ENCODE measurements at regions not wholly inside any gene's neighbourhood (a gene's known extent, or its start where the extent isn't known, plus 50 kb on each side); places are given as distances from the start of the nearest gene placed in this dataset.

DNA sequence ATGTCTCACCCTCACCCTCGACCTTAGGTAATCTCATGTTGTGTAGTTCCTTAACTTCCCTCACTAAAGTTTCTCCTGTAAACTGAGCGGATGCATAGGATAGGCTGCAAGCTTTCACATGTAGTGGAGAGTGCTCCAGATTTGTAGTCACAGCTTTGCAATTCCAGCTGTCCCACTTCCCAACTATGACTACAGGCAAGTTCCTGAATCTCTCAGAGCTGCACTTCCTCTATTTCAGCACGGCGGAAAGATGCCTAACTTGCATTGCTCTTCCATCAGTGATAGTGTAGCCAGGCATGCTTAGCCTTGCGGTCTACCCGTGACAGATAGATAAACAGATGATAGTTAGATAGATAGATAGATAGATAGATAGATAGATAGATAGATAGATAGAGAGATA, 183.1 kb upstream of the CCDC68 start:
- FAIRE-seq (no peak), DNase-seq (ENCODE audit: insufficient read length, low spot score) (no peak)
- TF ChIP-seq PAX5 (IDR thresholded peaks at IDR 0.05; ENCODE audit: insufficient read depth, low read length, severe bottlenecking) (no peak), SPI1 (IDR thresholded peaks at IDR 0.05; ENCODE audit: low read depth, low read length) (peak; percentile 37; the same call in 1 of the 2 replicates)

DNA sequence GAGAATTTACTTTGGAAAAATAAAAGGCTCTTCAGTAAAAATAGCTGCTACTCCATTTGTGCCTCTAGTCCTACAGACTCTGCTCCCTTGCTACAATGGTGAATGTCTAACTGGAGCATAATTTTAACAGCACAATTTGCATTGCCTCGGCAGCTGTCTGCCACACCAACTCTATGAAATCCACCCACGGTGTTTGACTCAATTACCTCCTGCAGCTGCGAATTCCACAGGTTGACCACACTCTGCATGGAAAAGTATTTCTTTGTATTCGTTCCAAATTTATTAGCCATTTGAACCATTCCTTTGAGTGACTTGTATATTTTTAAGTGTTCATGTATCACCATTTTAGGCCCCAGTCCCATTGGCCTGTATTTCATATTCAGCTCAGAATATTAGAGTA, 182.1 kb upstream of the CCDC68 start:
- FAIRE-seq (no peak), DNase-seq (ENCODE audit: insufficient read length, low spot score) (no peak)
- TF ChIP-seq POLR2A (IDR thresholded peaks at IDR 0.05; ENCODE audit: low read depth, low read length) (no peak), PAX5 (IDR thresholded peaks at IDR 0.05; ENCODE audit: insufficient read depth, low read length, severe bottlenecking) (no peak), POU2F2 (IDR thresholded peaks at IDR 0.05; ENCODE audit: low read depth, low read length) (no peak), SPI1 (IDR thresholded peaks at IDR 0.05; ENCODE audit: low read depth, low read length) (no peak), POLR2AphosphoS5 (IDR thresholded peaks at IDR 0.05; ENCODE audit: low read depth, low read length) (no peak), TAF1 (IDR thresholded peaks at IDR 0.05; ENCODE audit: low read depth, low read length) (no peak)

DNA sequence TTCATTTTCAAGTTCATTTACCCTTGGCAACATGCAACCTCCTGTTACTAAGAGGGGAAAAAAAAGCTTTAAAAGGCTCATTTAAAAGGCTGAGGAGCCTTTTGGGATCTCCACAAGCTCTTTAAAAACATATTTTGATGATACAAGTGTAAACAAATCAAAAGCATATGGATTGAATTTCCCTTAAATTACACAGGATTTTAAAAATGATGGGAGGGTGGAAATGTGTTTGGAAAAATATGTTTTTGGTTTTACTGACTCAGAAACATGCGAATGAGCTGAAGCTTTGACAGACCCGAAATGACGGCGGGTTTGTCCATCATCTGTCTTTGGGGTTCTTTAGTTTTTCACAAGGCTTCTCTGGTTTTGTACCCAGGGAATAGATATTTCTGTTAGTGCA, 180.6 kb upstream of the CCDC68 start:
- TF ChIP-seq TAF1 (IDR thresholded peaks at IDR 0.05; ENCODE audit: low read depth, low read length) (no peak), POLR2A (IDR thresholded peaks at IDR 0.05; ENCODE audit: low read depth, low read length) (no peak), PAX5 (IDR thresholded peaks at IDR 0.05; ENCODE audit: insufficient read depth, low read length, severe bottlenecking) (no peak), POU2F2 (IDR thresholded peaks at IDR 0.05; ENCODE audit: low read depth, low read length) (no peak), SPI1 (IDR thresholded peaks at IDR 0.05; ENCODE audit: low read depth, low read length) (no peak), POLR2AphosphoS5 (IDR thresholded peaks at IDR 0.05; ENCODE audit: low read depth, low read length) (no peak)
- no peak for DNase-seq (ENCODE audit: insufficient read length, low spot score)
- no peak for FAIRE-seq

DNA sequence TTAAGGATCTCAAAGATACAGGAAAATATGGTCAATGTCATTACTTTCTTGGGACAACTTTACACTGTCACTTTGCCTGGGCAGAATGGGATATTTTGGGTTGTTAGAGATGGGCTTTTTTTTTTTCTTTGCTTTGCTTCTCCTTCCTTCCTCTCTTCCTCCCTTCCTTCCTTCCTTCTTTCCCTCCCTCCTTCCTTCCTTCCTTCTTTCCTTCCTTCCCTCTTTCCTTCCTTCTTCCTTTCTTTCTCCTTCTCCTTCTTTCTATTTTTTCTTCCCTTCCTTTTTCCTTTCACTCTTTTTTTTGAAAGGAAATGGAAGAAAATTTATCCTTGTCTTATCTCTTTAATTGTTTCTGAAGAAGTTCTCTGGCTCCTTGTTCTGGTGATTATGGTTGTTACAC, 180.0 kb upstream of the CCDC68 start:
- no peak for DNase-seq (ENCODE audit: insufficient read length, low spot score)
- FAIRE-seq, result no peak
- TF ChIP-seq TAF1 (IDR thresholded peaks at IDR 0.05; ENCODE audit: low read depth, low read length) (no peak), SPI1 (IDR thresholded peaks at IDR 0.05; ENCODE audit: low read depth, low read length) (no peak), POLR2AphosphoS5 (IDR thresholded peaks at IDR 0.05; ENCODE audit: low read depth, low read length) (no peak)

DNA sequence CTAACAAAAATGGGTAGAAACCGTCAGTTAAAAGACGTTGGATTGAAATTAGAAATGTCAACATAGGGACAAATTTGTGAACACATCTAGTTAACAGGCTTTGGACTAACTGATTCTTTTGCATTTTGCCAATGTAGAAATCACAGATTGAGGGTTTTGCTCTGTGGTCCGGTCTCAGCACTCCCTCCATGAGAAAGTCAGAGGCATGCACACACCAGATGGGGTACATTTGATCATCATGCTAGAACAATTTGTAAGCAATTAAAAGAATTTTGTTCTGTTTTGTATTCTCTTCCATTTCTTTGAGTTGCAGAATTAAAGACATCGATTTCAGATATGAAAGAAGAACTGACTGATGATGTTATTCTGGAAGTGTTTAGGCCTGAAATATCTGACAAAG, 179.1 kb upstream of the CCDC68 start:
- no peak for FAIRE-seq
- no peak for TF ChIP-seq POLR2A (IDR thresholded peaks at IDR 0.05; ENCODE audit: low read depth, low read length)
- TF ChIP-seq POU2F2 (IDR thresholded peaks at IDR 0.05; ENCODE audit: low read depth, low read length), result no peak
- TF ChIP-seq POLR2AphosphoS5 (IDR thresholded peaks at IDR 0.05; ENCODE audit: low read depth, low read length), result no peak
- TF ChIP-seq PAX5 (IDR thresholded peaks at IDR 0.05; ENCODE audit: insufficient read depth, low read length, severe bottlenecking), result no peak
- TF ChIP-seq SPI1 (IDR thresholded peaks at IDR 0.05; ENCODE audit: low read depth, low read length), result no peak
- TF ChIP-seq TAF1 (IDR thresholded peaks at IDR 0.05; ENCODE audit: low read depth, low read length), result no peak
- DNase-seq (ENCODE audit: insufficient read length, low spot score), result no peak

DNA sequence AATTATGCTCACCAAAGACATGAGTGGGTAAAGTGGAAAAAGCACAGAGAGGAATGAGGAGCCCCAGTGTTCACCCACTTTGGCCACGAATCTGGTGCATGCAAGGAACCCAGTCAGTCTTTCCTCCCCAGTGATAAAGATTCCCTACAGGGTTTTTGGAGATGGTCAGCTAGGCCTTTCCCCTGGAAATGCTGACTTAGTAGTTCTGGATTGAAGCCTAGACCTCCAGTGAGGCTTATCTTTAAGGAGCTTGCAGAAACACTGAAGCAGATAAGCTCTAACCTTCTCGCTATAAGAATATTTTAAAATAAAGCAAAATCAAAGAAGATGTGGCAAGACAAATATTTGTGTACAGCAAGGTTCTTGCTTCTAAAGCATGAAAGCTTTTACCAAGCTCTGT, 178.3 kb upstream of the CCDC68 start:
- DNase-seq (ENCODE audit: insufficient read length, low spot score) (no peak), FAIRE-seq (no peak)
- no peak for TF ChIP-seq POLR2AphosphoS5 (IDR thresholded peaks at IDR 0.05; ENCODE audit: low read depth, low read length)

DNA sequence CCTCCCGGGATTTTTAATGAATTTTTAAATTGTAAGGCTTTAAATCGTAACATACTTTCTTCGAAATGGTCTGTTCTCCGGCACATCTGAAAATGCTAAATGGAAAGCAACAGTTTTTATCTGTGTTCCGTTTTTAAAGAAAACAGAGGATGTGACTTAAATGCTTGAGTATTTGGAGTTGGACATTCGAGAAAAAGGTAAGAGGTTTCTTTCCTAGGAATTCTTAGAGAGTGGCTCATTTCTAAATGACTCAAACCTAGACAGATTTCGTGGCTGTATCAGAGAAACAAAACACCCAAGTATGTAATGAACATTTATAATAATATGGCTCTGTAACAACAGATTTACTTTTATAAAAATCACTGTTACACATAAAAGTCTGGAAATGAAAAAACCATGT, 177.6 kb upstream of the CCDC68 start:
- no peak for TF ChIP-seq SPI1 (IDR thresholded peaks at IDR 0.05; ENCODE audit: low read depth, low read length)
- TF ChIP-seq POLR2A (IDR thresholded peaks at IDR 0.05; ENCODE audit: low read depth, low read length), result no peak
- no peak for TF ChIP-seq PAX5 (IDR thresholded peaks at IDR 0.05; ENCODE audit: insufficient read depth, low read length, severe bottlenecking)
- TF ChIP-seq POU2F2 (IDR thresholded peaks at IDR 0.05; ENCODE audit: low read depth, low read length), result no peak
- TF ChIP-seq POLR2AphosphoS5 (IDR thresholded peaks at IDR 0.05; ENCODE audit: low read depth, low read length), result no peak
- no peak for TF ChIP-seq TAF1 (IDR thresholded peaks at IDR 0.05; ENCODE audit: low read depth, low read length)
- FAIRE-seq, result no peak
- no peak for DNase-seq (ENCODE audit: insufficient read length, low spot score)

DNA sequence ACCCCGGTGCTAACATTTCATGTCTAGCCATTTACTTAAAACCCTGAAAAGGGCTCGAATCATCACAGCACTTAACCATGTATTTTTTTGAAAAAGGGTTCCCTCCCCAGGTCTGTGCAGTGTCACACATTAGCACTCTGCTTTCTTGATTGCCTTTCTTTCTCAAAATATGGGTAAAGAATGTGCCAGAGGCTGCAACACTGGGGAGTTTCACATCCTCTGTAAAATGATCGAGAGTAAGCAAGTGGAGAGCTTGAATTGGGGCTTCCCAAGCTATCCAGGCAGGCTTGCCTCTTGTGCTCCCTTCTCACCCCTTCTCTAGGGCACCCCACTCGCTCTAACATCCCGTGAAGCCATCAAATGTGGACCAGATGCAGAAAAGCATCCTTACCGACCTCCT, 177.0 kb upstream of the CCDC68 start:
- FAIRE-seq (no peak), DNase-seq (ENCODE audit: insufficient read length, low spot score) (no peak)
- TF ChIP-seq SPI1 (IDR thresholded peaks at IDR 0.05; ENCODE audit: low read depth, low read length), result peak; percentile 54
- TF ChIP-seq POU2F2 (IDR thresholded peaks at IDR 0.05; ENCODE audit: low read depth, low read length), result no peak

DNA sequence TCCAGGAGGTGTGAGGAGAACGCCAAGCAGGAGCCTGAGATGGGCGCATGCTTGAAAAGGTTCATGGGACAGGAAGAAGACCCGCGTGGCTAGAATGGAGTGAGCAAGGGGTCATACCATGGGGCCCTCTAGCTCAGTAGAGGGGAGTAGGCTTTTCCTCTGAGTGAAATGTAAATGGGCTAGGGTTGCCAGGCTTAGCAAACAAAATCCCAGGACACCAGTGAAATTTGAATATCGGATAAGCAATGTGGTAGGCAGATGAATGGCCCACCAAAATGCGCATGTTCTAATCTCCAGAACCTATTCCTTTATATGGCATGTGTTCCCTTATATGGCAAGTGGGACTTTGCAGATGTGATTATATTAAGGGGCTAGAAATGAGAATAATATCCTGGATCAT, 174.1 kb upstream of the CCDC68 start:
- no peak for TF ChIP-seq POLR2A (IDR thresholded peaks at IDR 0.05; ENCODE audit: low read depth, low read length)
- TF ChIP-seq PAX5 (IDR thresholded peaks at IDR 0.05; ENCODE audit: insufficient read depth, low read length, severe bottlenecking), result no peak
- TF ChIP-seq POLR2AphosphoS5 (IDR thresholded peaks at IDR 0.05; ENCODE audit: low read depth, low read length), result no peak
- no peak for TF ChIP-seq TAF1 (IDR thresholded peaks at IDR 0.05; ENCODE audit: low read depth, low read length)
- no peak for TF ChIP-seq POU2F2 (IDR thresholded peaks at IDR 0.05; ENCODE audit: low read depth, low read length)
- TF ChIP-seq SPI1 (IDR thresholded peaks at IDR 0.05; ENCODE audit: low read depth, low read length), result no peak
- no peak for FAIRE-seq
- DNase-seq (ENCODE audit: insufficient read length, low spot score), result no peak

DNA sequence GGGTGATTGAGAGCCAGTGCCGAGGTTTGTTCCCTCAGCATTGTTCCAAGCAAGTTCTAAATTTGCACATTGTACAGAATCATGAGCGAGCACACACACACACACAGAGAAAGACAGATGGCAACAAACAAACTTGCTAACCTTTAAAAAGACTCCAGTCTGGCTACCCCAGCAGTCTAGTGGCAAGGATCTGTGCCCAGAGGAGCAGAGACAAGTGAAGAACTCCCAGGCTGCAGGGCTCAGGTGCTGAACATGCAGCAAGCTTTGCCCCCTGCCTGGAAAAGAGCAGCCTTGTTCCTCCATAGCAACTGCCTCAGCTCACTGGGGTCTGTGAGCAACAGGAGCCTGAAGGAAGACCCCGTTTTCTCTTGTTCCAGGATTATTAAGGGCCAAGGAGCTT, 169.2 kb upstream of the CCDC68 start:
- no peak for DNase-seq (ENCODE audit: insufficient read length, low spot score)
- no peak for FAIRE-seq
- TF ChIP-seq POLR2AphosphoS5 (IDR thresholded peaks at IDR 0.05; ENCODE audit: low read depth, low read length) (no peak), PAX5 (IDR thresholded peaks at IDR 0.05; ENCODE audit: insufficient read depth, low read length, severe bottlenecking) (no peak), TAF1 (IDR thresholded peaks at IDR 0.05; ENCODE audit: low read depth, low read length) (no peak), POU2F2 (IDR thresholded peaks at IDR 0.05; ENCODE audit: low read depth, low read length) (no peak), SPI1 (IDR thresholded peaks at IDR 0.05; ENCODE audit: low read depth, low read length) (no peak)

DNA sequence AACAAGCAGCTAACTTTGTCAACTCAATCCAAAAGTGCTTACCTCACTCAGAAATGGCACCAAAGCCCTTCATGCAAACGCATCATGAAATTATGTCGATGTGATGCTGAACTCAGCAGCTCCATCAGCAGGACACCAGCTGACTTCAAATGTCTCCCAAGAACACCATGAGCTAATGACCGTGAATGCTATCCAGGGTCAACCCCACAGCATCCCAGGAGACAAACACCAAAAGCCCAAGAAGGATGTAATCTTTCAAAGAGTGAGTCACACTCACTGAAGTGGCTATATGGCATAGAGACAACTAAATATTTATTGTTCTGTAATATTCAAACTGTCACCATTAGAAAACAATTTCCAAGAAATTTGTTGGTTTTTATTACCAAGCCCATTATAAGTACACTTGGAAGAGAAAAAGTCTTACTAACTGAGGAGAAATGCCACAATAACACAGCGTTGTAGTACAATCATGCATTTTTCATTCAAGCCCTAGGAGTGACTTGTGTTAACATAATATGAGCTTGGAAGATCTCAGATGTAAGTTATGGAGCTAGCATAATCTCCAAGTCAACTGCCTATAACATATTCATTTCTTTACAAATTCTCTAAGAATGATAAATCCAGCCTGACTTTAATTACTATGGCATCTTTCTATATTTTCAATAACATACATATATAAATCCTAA, 165.0 kb upstream of the CCDC68 start:
- TF ChIP-seq POU2F2 (IDR thresholded peaks at IDR 0.05; ENCODE audit: low read depth, low read length) (no peak), PAX5 (IDR thresholded peaks at IDR 0.05; ENCODE audit: insufficient read depth, low read length, severe bottlenecking) (no peak), POLR2AphosphoS5 (IDR thresholded peaks at IDR 0.05; ENCODE audit: low read depth, low read length) (no peak), POLR2A (IDR thresholded peaks at IDR 0.05; ENCODE audit: low read depth, low read length) (no peak), SPI1 (IDR thresholded peaks at IDR 0.05; ENCODE audit: low read depth, low read length) (no peak), TAF1 (IDR thresholded peaks at IDR 0.05; ENCODE audit: low read depth, low read length) (no peak)
- FAIRE-seq, result no peak
- DNase-seq (ENCODE audit: insufficient read length, low spot score), result no peak
